ENCODE measurements at regions not wholly inside any gene's neighbourhood (a gene's known extent, or its start where the extent isn't known, plus 50 kb on each side); places are given as distances from the start of the nearest gene placed in this dataset.
"Not testable (repeated sequence)": the region's sequence is repeated elsewhere in the genome, so short reads cannot be mapped to it uniquely, and the experiment has no call there.

DNA sequence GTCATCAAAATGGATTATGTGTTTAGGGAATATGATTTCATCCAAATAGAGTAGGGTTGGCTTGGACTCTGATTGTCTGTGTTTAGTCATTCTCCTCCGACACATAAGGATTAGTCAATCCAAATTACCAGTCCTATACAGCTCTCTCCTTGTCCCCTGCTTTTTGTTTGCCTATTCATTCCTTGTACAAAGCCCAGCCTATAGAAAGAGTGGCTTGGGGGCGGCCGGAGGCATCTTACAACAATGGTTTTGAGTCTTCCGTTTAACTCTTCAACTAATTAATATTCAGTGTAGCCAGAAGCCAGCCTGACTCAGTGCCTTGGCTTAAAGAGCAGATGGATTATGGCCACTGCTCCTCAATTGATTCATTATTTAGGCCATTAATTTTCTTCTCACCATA, 796.6 kb upstream of the POU3F4 start:
- Histone ChIP-seq H3K4me3 (no peak overlapping the region), H3K36me3 (ENCODE audit: control insufficient read depth in 4 of 4, insufficient read depth in 4 of 4, low read length in 4 of 4) (no peaks in the 10 kb centered on the region), H3K9ac (ENCODE audit: insufficient read depth in 1 of 2, low read length in 2 of 2) (no peak overlapping the region), H3K27ac (ENCODE audit: low read depth in 1 of 2, low read length in 1 of 2) (no peak overlapping the region), H3K27me3 (ENCODE audit: control insufficient read depth in 3 of 3, insufficient read depth in 3 of 3, low read length in 2 of 3) (peaks cover 0 to 2% (median 1%) of the 10 kb centered on the region in 3 donors), H3K9me3 (ENCODE audit: control insufficient read depth in 4 of 4, insufficient read depth in 3 of 4, low read length in 3 of 4) (no peaks in the 10 kb centered on the region), H3K4me1 (ENCODE audit: control insufficient read depth in 5 of 5, insufficient read depth in 5 of 5, low read length in 5 of 5) (no peaks in the 10 kb centered on the region)
- no peak for DNase-seq
- ATAC-seq (ENCODE audit: insufficient read depth, low FRiP score) = no peak
- WGBS, 2 donors = 63 to 92% methylated on average over 4 of the region's 4 CpGs
- TF ChIP-seq CTCF (IDR thresholded peaks at IDR 0.05; ENCODE audit: control extremely low read depth, extremely low read depth) = no peak

DNA sequence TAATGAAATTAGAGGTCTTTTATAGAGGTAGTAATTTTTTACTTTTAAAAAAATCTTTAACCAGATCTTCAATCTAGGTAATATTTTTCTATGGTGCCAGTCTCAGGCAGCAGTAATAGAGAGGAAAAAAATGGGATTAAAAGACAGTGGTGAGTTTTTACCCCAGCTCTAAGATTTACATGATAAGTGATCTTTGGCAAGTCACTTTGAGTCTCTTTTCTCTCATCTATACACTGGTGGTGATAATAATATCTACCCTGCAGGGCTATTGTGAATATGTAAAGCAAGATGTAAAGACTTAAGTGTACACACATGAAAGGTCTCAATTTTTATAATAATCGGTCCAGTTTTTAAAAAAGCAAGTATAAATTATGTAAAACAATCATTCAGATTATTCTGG, 786.2 kb upstream of the POU3F4 start:
- Histone ChIP-seq H3K27ac (ENCODE audit: low read depth in 1 of 2, low read length in 1 of 2) (no peak overlapping the region), H3K4me1 (ENCODE audit: control insufficient read depth in 5 of 5, insufficient read depth in 5 of 5, low read length in 5 of 5) (peaks cover 0 to 8% (median 0%) of the 10 kb centered on the region in 5 donors), H3K36me3 (ENCODE audit: control insufficient read depth in 4 of 4, insufficient read depth in 4 of 4, low read length in 4 of 4) (no peaks in the 10 kb centered on the region), H3K9ac (ENCODE audit: insufficient read depth in 1 of 2, low read length in 2 of 2) (no peak overlapping the region), H3K27me3 (ENCODE audit: control insufficient read depth in 3 of 3, insufficient read depth in 3 of 3, low read length in 2 of 3) (no peaks in the 10 kb centered on the region), H3K9me3 (ENCODE audit: control insufficient read depth in 4 of 4, insufficient read depth in 3 of 4, low read length in 3 of 4) (no peaks in the 10 kb centered on the region), H3K4me3 (no peak overlapping the region)
- TF ChIP-seq CTCF (IDR thresholded peaks at IDR 0.05; ENCODE audit: control extremely low read depth, extremely low read depth) = no peak
- ATAC-seq (ENCODE audit: insufficient read depth, low FRiP score) (no peak), DNase-seq (no peak)
- WGBS, 2 donors = 69 to 88% methylated on average over 1 of the region's 1 CpG

GRCh38 chrX:82723806-82724205, 784.3 kb upstream of the POU3F4 start:
- no peak for ATAC-seq (ENCODE audit: insufficient read depth, low FRiP score)
- TF ChIP-seq CTCF (IDR thresholded peaks at IDR 0.05; ENCODE audit: control extremely low read depth, extremely low read depth) = no peak
- no peak overlapping the region for H3K27ac ChIP-seq (ENCODE audit: low read depth in 1 of 2, low read length in 1 of 2)
- H3K4me1 ChIP-seq (ENCODE audit: control insufficient read depth in 5 of 5, insufficient read depth in 5 of 5, low read length in 5 of 5) = peaks cover 0 to 8% (median 0%) of the 10 kb centered on the region in 5 donors
- no peak overlapping the region for H3K4me3 ChIP-seq
- H3K36me3 ChIP-seq (ENCODE audit: control insufficient read depth in 4 of 4, insufficient read depth in 4 of 4, low read length in 4 of 4) = no peaks in the 10 kb centered on the region
- H3K9me3 ChIP-seq (ENCODE audit: control insufficient read depth in 4 of 4, insufficient read depth in 3 of 4, low read length in 3 of 4) = no peaks in the 10 kb centered on the region
- DNase-seq = peak in 2 of 3 donors; percentile 83 to 86
- H3K9ac ChIP-seq (ENCODE audit: insufficient read depth in 1 of 2, low read length in 2 of 2) = no peak overlapping the region
- no peaks in the 10 kb centered on the region for H3K27me3 ChIP-seq (ENCODE audit: control insufficient read depth in 3 of 3, insufficient read depth in 3 of 3, low read length in 2 of 3)
- 27 to 82% methylated on average over 1 of the region's 1 CpG for WGBS, 2 donors

- WGBS, 2 donors = 73% methylated on average over 6 of the region's 6 CpGs; no CpG with 5 or more reads in 1 of the 2 donors
- ATAC-seq (ENCODE audit: insufficient read depth, low FRiP score); H3K4me3 ChIP-seq; H3K27me3 ChIP-seq (ENCODE audit: control insufficient read depth in 3 of 3, insufficient read depth in 3 of 3, low read length in 2 of 3); H3K36me3 ChIP-seq (ENCODE audit: control insufficient read depth in 4 of 4, insufficient read depth in 4 of 4, low read length in 4 of 4); H3K27ac ChIP-seq (ENCODE audit: low read depth in 1 of 2, low read length in 1 of 2); H3K4me1 ChIP-seq (ENCODE audit: control insufficient read depth in 5 of 5, insufficient read depth in 5 of 5, low read length in 5 of 5); DNase-seq; H3K9me3 ChIP-seq (ENCODE audit: control insufficient read depth in 4 of 4, insufficient read depth in 3 of 4, low read length in 3 of 4); H3K9ac ChIP-seq (ENCODE audit: insufficient read depth in 1 of 2, low read length in 2 of 2): not testable (repeated sequence)
These were observed 780.7 kb upstream of the POU3F4 start for GRCh38 chrX:82727436-82727835.
